ENCODE measurements at regions not wholly inside any gene's neighbourhood (a gene's known extent, or its start where the extent isn't known, plus 50 kb on each side); places are given as distances from the start of the nearest gene placed in this dataset.

DNA sequence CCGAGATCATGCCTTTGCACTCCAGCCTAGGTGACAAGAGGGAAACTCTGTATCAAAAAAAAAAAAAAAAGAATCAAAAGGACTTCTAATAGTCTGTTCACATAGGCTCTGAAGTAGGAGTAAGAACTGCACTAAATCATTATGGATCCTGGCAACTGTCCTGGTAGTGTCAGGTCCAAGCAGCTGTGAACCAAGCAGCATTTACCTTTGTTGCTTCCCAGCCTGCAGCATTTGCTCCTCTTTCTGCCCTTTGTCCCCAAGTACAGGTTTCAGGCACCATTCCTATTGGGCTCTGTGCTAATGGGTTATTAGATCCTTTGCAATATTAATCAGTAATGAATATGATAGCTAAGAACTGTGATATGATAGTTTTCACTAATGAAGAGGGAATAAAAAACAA lies 77.4 kb upstream of the NBEA start:
- intact Hi-C loops (cut with DNase I), result no loop called here
- ATAC-seq (ENCODE audit: poor library complexity) (no peak), DNase-seq (no peak)

DNA sequence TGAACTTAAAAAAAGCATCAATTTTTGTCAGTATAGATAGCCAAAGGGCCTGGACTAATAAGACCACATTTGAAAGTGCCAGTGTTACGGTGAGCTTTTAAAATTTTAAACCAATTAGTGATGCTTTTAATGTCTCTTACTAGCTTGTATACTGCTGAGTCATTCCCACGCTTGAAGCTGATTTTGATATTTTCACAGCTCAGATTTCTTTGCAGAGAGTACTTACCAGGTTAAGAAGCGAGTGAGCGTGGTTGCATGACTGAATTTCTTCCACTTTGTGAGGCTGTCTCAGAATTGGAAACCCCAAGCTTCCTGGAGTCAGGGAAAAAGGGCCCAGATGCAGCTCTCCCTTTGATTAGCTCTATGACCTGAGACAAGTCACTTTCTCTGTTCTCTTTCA lies 74.5 kb upstream of the NBEA start:
- intact Hi-C loops (cut with DNase I), result no loop called here
- ATAC-seq (ENCODE audit: poor library complexity) (no peak), DNase-seq (no peak)

DNA sequence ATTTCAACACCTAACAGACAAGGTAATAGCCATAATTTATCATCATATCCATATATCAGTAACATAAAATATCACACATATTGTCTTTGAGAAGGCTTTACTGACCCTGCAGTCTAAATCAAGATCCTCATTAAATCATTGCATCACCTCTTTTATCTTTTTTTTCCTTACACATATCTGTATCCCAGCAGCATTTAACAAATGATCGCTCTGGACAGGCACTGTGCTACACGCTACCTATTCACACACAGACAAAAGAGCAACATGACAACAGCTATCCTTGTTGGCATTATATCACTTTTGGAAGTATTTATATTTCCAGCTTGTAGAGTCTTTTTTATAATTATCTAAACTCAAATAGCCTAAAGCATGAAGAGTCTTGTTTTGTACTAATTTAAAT lies 73.3 kb upstream of the NBEA start:
- DNase-seq, result no peak
- no peak for ATAC-seq (ENCODE audit: poor library complexity)
- intact Hi-C loops (cut with DNase I), result no loop called here

DNA sequence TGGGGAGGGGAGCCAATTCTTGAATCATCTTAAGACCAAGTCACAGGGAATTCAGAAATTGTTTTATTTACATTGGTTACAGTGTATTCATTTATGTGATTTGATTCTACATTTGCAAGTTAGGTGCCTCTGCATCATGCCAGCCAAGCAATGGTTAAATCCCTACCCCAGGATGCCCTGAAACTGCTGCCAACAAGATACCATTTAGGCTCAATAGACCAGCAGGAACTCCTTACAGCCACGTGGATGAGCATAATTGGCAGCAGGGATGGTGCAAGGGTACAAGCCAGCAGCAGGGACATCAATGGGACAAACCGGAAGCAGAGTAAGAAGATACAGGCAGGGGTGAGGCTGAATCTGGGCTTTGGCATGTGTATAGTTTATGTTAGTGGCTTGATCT lies 72.4 kb upstream of the NBEA start:
- intact Hi-C loops (cut with DNase I), result no loop called here
- no peak for ATAC-seq (ENCODE audit: poor library complexity)
- DNase-seq, result no peak

DNA sequence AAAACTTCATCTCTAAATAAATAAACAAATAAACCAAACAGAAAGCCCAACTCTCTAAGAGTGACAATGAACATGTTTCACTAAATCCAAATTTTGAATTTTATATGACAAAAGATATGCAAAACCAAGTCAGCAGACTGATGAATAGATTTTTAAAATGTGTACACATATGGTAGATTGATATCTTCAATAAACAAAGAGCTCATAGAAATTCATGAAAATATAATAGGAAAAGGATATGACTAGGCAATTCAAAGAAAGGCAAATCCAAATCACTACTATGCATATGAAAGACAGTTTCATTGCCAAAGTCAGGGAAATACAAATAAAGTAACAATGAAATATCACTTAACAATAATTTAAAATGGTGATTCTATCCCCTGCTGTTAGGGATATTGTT lies 63.7 kb upstream of the NBEA start:
- ATAC-seq (ENCODE audit: poor library complexity), result no peak
- intact Hi-C loops (cut with DNase I), result no loop called here
- no peak for DNase-seq

DNA sequence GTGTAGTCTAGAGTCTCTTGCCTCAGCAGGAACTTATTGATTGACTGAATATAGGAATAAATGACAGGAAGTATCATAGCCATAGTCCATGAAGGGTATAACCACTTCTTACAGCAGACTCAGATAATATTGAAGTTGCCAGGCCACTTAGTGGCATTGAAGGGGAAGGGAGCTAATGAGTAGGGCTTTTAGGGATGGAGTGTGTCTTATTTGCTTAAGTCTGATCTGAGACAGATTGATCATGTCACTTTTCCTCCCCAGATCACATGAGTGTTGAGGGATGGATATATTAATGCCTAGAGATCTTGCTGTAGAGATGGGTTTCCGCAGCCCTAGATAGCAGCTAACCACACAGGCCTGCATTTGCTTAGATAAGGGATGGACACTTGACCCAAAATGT lies 62.2 kb upstream of the NBEA start:
- intact Hi-C loops (cut with DNase I), result no loop called here

GRCh38 chr13:34881494-34881893 lies 60.6 kb upstream of the NBEA start:
- intact Hi-C loops (cut with DNase I), result no loop called here
- DNase-seq (no peak), ATAC-seq (ENCODE audit: poor library complexity) (no peak)

More for the DNA sequence above, 62.2 kb upstream of the NBEA start:
- no peak for DNase-seq
- no peak for ATAC-seq (ENCODE audit: poor library complexity)

GRCh38 chr13:34883396-34883795 lies 58.7 kb upstream of the NBEA start:
- intact Hi-C loops (cut with DNase I), result no loop called here
- DNase-seq, result peak; percentile 40
- ATAC-seq (ENCODE audit: poor library complexity), result no peak

GRCh38 chr13:34884366-34884765 lies 57.7 kb upstream of the NBEA start:
- DNase-seq (no peak), ATAC-seq (ENCODE audit: poor library complexity) (no peak)
- intact Hi-C loops (cut with DNase I), result no loop called here

DNA sequence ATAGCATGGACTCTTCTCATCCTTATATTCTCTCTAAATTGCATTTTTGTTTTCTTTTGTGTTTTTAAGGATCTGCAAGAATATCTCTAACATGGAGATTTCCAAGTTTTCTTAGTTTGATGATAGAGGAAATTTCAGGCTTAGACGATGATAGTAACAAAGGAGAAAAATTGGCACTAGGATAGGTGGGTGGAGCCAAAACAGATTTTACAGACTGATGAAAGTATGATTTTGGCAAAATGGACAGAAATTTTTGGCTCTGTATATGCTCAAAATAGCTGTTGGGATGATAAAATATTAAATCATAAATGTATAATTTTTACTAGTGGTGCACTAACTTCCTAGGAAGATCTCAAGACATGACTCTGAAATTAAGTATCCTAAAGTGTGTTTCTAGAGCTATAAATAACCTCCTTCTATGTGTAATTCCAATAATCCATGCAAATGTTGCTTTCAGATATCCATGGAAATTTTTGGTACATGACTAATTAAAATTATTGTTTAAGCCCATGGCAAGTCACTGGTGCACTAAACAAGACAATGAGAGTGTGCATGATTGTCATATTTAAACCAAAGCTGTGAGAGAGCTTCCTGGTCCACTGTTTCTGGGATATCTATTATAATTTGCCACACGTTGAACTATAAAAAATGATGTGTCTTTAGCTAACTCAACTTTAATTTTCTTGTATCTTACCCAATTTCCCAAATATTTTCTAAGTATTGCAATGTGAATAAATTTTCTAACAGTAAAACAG lies 55.8 kb upstream of the NBEA start:
- intact Hi-C loops (cut with DNase I), result no loop called here
- DNase-seq, result no peak
- ATAC-seq (ENCODE audit: poor library complexity), result no peak

DNA sequence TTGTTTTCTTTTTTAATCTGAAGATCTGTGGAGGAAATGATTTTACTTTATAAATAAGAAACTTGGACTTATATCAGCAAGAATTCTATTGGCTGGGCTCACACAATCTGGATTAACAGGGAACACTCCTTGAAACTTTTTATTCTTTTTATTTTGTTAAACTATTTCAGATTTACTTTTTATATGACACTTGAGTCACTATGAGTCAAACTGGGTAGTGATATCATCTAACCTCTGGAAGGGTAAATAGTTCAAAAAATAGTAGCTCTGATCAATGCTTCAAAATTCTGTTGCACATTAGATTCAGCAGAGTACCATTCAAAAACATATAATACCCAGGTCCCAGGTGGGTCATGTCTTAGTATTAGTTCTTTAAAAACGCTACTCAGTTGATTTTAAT lies 55.1 kb upstream of the NBEA start:
- DNase-seq, result no peak
- ATAC-seq (ENCODE audit: poor library complexity), result no peak
- intact Hi-C loops (cut with DNase I), result no loop called here

All from Right ventricle myocardium superior (tissue), 1 donor.